Muscle layer of duodenum (tissue), 2 donors: ENCODE measurements at regions not wholly inside any gene's neighbourhood (a gene's known extent, or its start where the extent isn't known, plus 50 kb on each side); places are given as distances from the start of the nearest gene placed in this dataset.

ENCODE experiments used
- H3K27ac ChIP-seq: one replicate; pipeline ENCODE4 v1.7.0; 2013; ENCODE audit warnings: mild to moderate bottlenecking, low read length
- H3K27me3 ChIP-seq: one replicate; pipeline ENCODE4 v1.7.0; 2013; ENCODE audit warnings: low read depth, mild to moderate bottlenecking, control low read depth, low read length
- H3K36me3 ChIP-seq, 2 donors: one replicate each; pipeline ENCODE4 v1.7.0; 2013; ENCODE audit warnings: low read length in 2 of 2, control low read depth in 1 of 2, mild to moderate bottlenecking in 1 of 2; ENCODE audit not compliant: insufficient read depth in 2 of 2, control insufficient read depth in 1 of 2
- H3K4me1 ChIP-seq, 2 donors: one replicate each; pipeline ENCODE4 v1.7.0; 2013; ENCODE audit warnings: low read length in 2 of 2, mild to moderate bottlenecking in 2 of 2, control low read depth in 1 of 2, moderate library complexity in 1 of 2; ENCODE audit not compliant: insufficient read depth in 2 of 2, control insufficient read depth in 1 of 2
- H3K4me3 ChIP-seq, 2 donors: one replicate each; pipeline ENCODE4 v1.7.0; 2013; ENCODE audit warnings: low read length in 2 of 2, low read depth in 1 of 2, mild to moderate bottlenecking in 1 of 2
- H3K9me3 ChIP-seq, 2 donors: one replicate each; pipeline ENCODE4 v1.7.0; 2013; ENCODE audit warnings: low read length in 2 of 2, control low read depth in 1 of 2, mild to moderate bottlenecking in 1 of 2; ENCODE audit not compliant: control insufficient read depth in 1 of 2
- donor health status: healthy.

DNA sequence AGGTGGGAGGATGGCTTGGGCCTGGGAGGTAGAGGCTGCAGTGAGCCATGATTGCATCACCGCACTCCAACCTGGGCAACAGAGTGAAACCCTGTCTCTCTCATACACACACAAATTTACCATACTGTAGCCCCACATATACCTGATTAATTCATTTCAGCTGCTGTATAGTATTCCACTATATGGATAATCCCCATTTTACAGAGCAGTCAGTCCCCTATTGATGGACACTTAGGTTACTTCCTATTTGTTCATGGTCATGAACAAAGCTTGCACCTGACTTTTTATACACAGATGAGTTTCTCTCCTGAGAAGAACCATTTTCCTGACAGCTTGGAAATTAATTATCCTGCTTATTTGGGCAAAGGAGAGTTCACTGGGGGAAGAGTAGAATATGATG is 59.2 kb downstream of the EMX2 start:
- Histone ChIP-seq H3K27me3 (no peaks in the 10 kb centered on the region), H3K4me3 (no peak overlapping the region), H3K4me1 (no peaks in the 10 kb centered on the region), H3K36me3 (no peaks in the 10 kb centered on the region), H3K27ac (no peak overlapping the region), H3K9me3 (no peaks in the 10 kb centered on the region)

- no peaks in the 10 kb centered on the region for H3K27me3 ChIP-seq
- no peaks in the 10 kb centered on the region for H3K9me3 ChIP-seq
- H3K36me3 ChIP-seq = no peaks in the 10 kb centered on the region
- H3K4me1 ChIP-seq = no peaks in the 10 kb centered on the region
- no peak overlapping the region for H3K4me3 ChIP-seq
- no peak overlapping the region for H3K27ac ChIP-seq
Measured at GRCh38 chr10:117603081-117603480, 60.5 kb downstream of the EMX2 start.

DNA sequence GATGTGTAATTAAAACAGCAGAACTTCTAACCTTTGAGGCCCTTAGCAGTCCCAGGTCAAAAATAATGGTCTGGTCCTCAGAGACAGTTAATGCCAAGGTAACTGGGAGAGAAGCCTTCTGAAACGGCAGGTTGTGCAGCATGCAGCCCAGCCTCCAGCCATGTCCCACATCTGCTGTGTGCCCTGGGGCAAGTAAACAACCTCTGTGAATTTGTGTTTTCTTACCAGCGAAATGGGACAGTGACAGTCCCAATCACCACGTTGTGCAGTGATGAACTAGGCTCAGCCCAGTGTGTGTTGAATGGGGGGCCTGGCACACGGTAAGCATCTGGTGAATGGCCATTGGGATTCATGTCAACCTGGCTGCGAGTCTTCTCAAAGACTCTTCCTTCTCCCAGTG is 61.2 kb downstream of the EMX2 start:
- no peak overlapping the region for H3K4me3 ChIP-seq
- no peaks in the 10 kb centered on the region for H3K9me3 ChIP-seq
- H3K27me3 ChIP-seq = no peaks in the 10 kb centered on the region
- H3K4me1 ChIP-seq = no peaks in the 10 kb centered on the region
- H3K36me3 ChIP-seq = no peaks in the 10 kb centered on the region
- no peak overlapping the region for H3K27ac ChIP-seq

DNA sequence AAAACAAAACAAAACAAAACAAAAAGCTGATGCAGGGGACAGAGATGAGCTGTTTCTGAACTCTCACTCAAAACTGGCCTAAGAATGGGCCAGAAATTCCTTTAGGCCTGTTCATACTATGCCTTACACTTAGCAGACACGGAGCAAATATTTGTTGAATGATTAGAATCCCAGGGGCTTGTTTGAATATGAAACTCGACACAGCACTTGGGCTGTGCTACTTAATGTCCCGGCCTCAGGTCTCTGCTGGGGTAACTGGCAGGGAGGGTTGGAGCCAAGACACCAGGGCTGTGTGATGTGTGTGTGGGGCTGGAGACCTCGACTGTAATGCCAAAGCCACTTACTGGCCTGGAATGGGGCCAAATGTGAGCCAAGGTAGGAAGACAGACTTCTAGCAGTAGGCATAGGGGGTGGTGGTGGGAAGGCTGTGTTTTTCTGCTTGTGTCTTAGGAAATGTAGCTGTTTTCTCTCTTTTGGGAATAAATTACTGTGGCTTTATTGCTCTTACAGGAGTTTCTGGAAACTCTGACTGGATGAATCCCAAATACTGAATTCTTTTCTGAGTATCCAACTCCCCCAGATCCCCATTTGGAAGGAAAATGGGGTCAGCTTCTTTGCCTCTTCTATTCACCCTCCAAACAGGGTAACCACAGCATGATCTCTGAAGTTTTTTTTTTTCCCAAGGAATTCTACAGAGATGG is 66.7 kb downstream of the EMX2 start:
- H3K4me1 ChIP-seq = no peaks in the 10 kb centered on the region
- no peak overlapping the region for H3K4me3 ChIP-seq
- no peak overlapping the region for H3K27ac ChIP-seq
- H3K36me3 ChIP-seq = no peaks in the 10 kb centered on the region
- no peaks in the 10 kb centered on the region for H3K9me3 ChIP-seq
- H3K27me3 ChIP-seq = no peaks in the 10 kb centered on the region

GRCh38 chr10:117609796-117610170 is 67.2 kb downstream of the EMX2 start:
- H3K27me3 ChIP-seq = no peaks in the 10 kb centered on the region
- H3K9me3 ChIP-seq = no peaks in the 10 kb centered on the region
- H3K4me3 ChIP-seq = no peak overlapping the region
- no peak overlapping the region for H3K27ac ChIP-seq
- H3K4me1 ChIP-seq = no peaks in the 10 kb centered on the region
- no peaks in the 10 kb centered on the region for H3K36me3 ChIP-seq

- Histone ChIP-seq H3K36me3 (no peaks in the 10 kb centered on the region), H3K4me3 (no peak overlapping the region), H3K27me3 (no peaks in the 10 kb centered on the region), H3K4me1 (no peaks in the 10 kb centered on the region), H3K9me3 (no peaks in the 10 kb centered on the region), H3K27ac (no peak overlapping the region)
Measured at GRCh38 chr10:117610321-117610720, 67.8 kb downstream of the EMX2 start.

DNA sequence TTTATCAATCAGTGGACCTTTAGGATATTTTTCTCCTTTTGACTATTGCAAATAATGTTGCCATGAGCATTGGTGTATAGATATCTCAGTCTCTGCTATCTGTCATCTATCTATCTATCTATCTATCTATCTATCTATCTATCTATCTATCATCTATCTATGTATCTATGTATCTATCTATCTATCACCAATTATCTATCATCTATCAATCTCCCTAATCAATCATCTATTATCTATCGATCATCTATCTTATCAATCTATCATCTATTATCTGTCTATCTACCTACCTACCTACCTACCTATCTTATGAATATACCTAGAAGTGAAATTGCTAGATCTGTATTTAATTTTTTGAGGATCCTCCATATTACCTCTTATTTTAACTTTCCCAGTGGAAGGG is 69.6 kb downstream of the EMX2 start:
- Histone ChIP-seq H3K27me3 (no peaks in the 10 kb centered on the region), H3K36me3 (no peaks in the 10 kb centered on the region), H3K9me3 (no peaks in the 10 kb centered on the region), H3K4me1 (no peaks in the 10 kb centered on the region), H3K4me3 (no peak overlapping the region), H3K27ac (no peak overlapping the region)

DNA sequence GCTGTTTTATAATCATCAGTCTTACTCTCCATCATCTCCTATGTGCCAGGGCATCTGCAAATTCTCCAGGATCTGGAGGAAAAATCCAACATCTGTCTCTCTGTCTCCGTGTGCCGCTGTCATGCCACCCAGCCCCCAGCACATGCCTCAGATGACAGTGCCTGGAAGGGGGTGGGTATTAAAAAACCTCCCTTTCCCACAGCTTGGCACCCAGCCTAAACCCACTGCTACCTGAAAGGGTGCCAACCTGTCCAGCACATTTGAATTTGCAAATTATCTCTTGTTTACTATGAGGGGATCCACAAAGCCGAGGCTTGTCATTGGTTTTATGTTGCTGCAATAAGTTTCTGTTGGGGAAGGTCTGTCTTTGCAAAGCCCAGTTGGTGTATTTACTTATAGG is 73.1 kb downstream of the EMX2 start:
- Histone ChIP-seq H3K4me3 (no peak overlapping the region), H3K4me1 (no peaks in the 10 kb centered on the region), H3K27me3 (no peaks in the 10 kb centered on the region), H3K36me3 (no peaks in the 10 kb centered on the region), H3K9me3 (no peaks in the 10 kb centered on the region), H3K27ac (no peak overlapping the region)

GRCh38 chr10:117616179-117616578 is 73.6 kb downstream of the EMX2 start:
- Histone ChIP-seq H3K4me1 (no peaks in the 10 kb centered on the region), H3K9me3 (no peaks in the 10 kb centered on the region), H3K4me3 (no peak overlapping the region), H3K27ac (no peak overlapping the region), H3K27me3 (no peaks in the 10 kb centered on the region), H3K36me3 (no peaks in the 10 kb centered on the region)

- Histone ChIP-seq H3K4me3 (no peak overlapping the region), H3K27ac (no peak overlapping the region), H3K9me3 (no peaks in the 10 kb centered on the region), H3K36me3 (no peaks in the 10 kb centered on the region), H3K4me1 (no peaks in the 10 kb centered on the region), H3K27me3 (no peaks in the 10 kb centered on the region)
Measured at GRCh38 chr10:117617086-117617485, 74.5 kb downstream of the EMX2 start.

DNA sequence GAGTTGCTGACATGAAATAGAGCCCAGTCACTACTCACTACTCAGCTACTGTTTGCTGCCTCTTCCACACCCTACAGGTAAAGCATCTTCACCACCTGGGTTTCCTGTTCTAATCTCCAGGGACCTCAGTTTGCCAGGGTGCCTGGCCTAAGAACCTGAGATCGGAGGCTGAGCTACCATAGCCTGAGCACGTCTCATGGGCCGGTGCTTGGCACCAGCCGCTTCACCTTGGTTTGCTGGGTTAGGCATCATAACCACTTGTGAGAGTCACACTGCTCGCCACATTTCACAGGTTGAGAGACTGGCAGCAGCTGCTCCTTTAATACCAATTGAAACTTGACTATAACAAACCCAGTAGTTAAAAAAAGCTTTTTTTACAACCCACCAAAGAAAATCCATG is 75.1 kb downstream of the EMX2 start:
- peaks cover 3% of the 10 kb centered on the region for H3K27me3 ChIP-seq
- no peaks in the 10 kb centered on the region for H3K9me3 ChIP-seq
- no peaks in the 10 kb centered on the region for H3K4me1 ChIP-seq

GRCh38 chr10:117619223-117619622 is 76.7 kb downstream of the EMX2 start:
- Histone ChIP-seq H3K27ac (no peak overlapping the region), H3K27me3 (peaks cover 3% of the 10 kb centered on the region), H3K4me1 (no peaks in the 10 kb centered on the region), H3K36me3 (no peaks in the 10 kb centered on the region), H3K9me3 (no peaks in the 10 kb centered on the region), H3K4me3 (no peak overlapping the region)

More for the DNA sequence above, 75.1 kb downstream of the EMX2 start:
- no peak overlapping the region for H3K27ac ChIP-seq
- H3K36me3 ChIP-seq = no peaks in the 10 kb centered on the region
- no peak overlapping the region for H3K4me3 ChIP-seq
